CD4-positive, alpha-beta T cell treated with Interferon gamma for 1 hour (primary cell): ENCODE measurements at regions not wholly inside any gene's neighbourhood (a gene's known extent, or its start where the extent isn't known, plus 50 kb on each side); places are given as distances from the start of the nearest gene placed in this dataset.
"Not testable (repeated sequence)": the region's sequence is repeated elsewhere in the genome, so short reads cannot be mapped to it uniquely, and the experiment has no call there.

ENCODE experiments used
- DNase-seq: peaks from one replicate; pipeline ENCODE4 v3.0.0-alpha.2; 2020

- DNase-seq: not testable (repeated sequence)
Observed at GRCh38 chr7:10501206-10501884, 472.3 kb upstream of the PHF14 start.

GRCh38 chr7:10507032-10507431 is 466.6 kb upstream of the PHF14 start:
- DNase-seq: no peak

GRCh38 chr7:10521306-10521705 is 452.4 kb upstream of the PHF14 start:
- no peak for DNase-seq

GRCh38 chr7:10533429-10533828 is 440.2 kb upstream of the PHF14 start:
- not testable (repeated sequence) for DNase-seq

- DNase-seq: no peak
Observed at GRCh38 chr7:10536561-10536960, 437.1 kb upstream of the PHF14 start.

GRCh38 chr7:10537764-10538163 is 435.9 kb upstream of the PHF14 start:
- no peak for DNase-seq

GRCh38 chr7:10557375-10557774 is 416.3 kb upstream of the PHF14 start:
- no peak for DNase-seq

- DNase-seq: no peak
Observed at GRCh38 chr7:10560497-10560896, 413.2 kb upstream of the PHF14 start.

GRCh38 chr7:10568891-10569290 is 404.8 kb upstream of the PHF14 start:
- DNase-seq: no peak

GRCh38 chr7:10571759-10572158 is 401.9 kb upstream of the PHF14 start:
- DNase-seq: no peak

GRCh38 chr7:10577866-10578374 is 395.8 kb upstream of the PHF14 start:
- no peak for DNase-seq

GRCh38 chr7:10579561-10579960 is 394.1 kb upstream of the PHF14 start:
- DNase-seq: no peak

GRCh38 chr7:10584886-10585285 is 388.8 kb upstream of the PHF14 start:
- DNase-seq: no peak

- no peak for DNase-seq
Observed at GRCh38 chr7:10588084-10588483, 385.6 kb upstream of the PHF14 start.

GRCh38 chr7:10592604-10593003 is 381.1 kb upstream of the PHF14 start:
- no peak for DNase-seq

- DNase-seq: no peak
Observed at GRCh38 chr7:10593080-10593479, 380.6 kb upstream of the PHF14 start.

GRCh38 chr7:10596827-10597226 is 376.8 kb upstream of the PHF14 start:
- DNase-seq: no peak

GRCh38 chr7:10604128-10604527 is 369.5 kb upstream of the PHF14 start:
- DNase-seq: no peak

GRCh38 chr7:10612950-10613349 is 360.7 kb upstream of the PHF14 start:
- no peak for DNase-seq

- DNase-seq: no peak
Observed at GRCh38 chr7:10618953-10619352, 354.7 kb upstream of the PHF14 start.

- DNase-seq: no peak
Observed at GRCh38 chr7:10632712-10633111, 341.0 kb upstream of the PHF14 start.

- DNase-seq: no peak
Observed at GRCh38 chr7:10634239-10634638, 339.4 kb upstream of the PHF14 start.

- DNase-seq: no peak
Observed at GRCh38 chr7:10637991-10638390, 335.7 kb upstream of the PHF14 start.

GRCh38 chr7:10643545-10643944 is 330.1 kb upstream of the PHF14 start:
- no peak for DNase-seq

- no peak for DNase-seq
Observed at GRCh38 chr7:10644849-10645248, 328.8 kb upstream of the PHF14 start.
